KMS-11 (cell line): ENCODE measurements at regions not wholly inside any gene's neighbourhood (a gene's known extent, or its start where the extent isn't known, plus 50 kb on each side); places are given as distances from the start of the nearest gene placed in this dataset.

Source experiments
- H2AFZ ChIP-seq: fragments of 200-600 bp; sonication (generic); 2 replicates; pipeline ENCODE4 v1.6.1; 2016; ENCODE audit warnings: antibody characterized with exemption, mixed run types, low read depth
- H3K27ac ChIP-seq: fragments of 200-600 bp; sonication (generic); 2 replicates; pipeline ENCODE4 v1.6.1; 2016; ENCODE audit warnings: mild to moderate bottlenecking, mixed run types
- H3K27me3 ChIP-seq: fragments of 200-600 bp; sonication (generic); 2 replicates; pipeline ENCODE4 v1.6.1; 2017; ENCODE audit warnings: mild to moderate bottlenecking, low read depth, mixed run types, moderate library complexity; ENCODE audit not compliant: insufficient read depth
- H3K36me3 ChIP-seq: fragments of 200-600 bp; sonication (generic); 2 replicates; pipeline ENCODE4 v1.6.1; 2017; ENCODE audit warnings: mild to moderate bottlenecking, mixed run types; ENCODE audit not compliant: insufficient read depth
- H3K4me1 ChIP-seq: fragments of 200-600 bp; sonication (generic); 2 replicates; pipeline ENCODE4 v1.6.1; 2016; ENCODE audit warnings: mild to moderate bottlenecking, low read depth, mixed run types; ENCODE audit not compliant: poor library complexity, severe bottlenecking
- H3K4me2 ChIP-seq: fragments of 200-600 bp; sonication (generic); 2 replicates; pipeline ENCODE4 v1.7.0; 2016; ENCODE audit warnings: mild to moderate bottlenecking, mixed run types
- H3K4me3 ChIP-seq: fragments of 200-600 bp; sonication (generic); IDR thresholded peaks from 2 replicates; pipeline ENCODE4 v1.6.1; 2017; ENCODE audit warnings: low read depth, low read length, mixed read lengths; ENCODE audit not compliant: insufficient read depth
- H3K79me2 ChIP-seq: fragments of 200-600 bp; sonication (generic); 2 replicates; pipeline ENCODE4 v1.6.1; 2016; ENCODE audit warnings: low read depth, mixed run types; ENCODE audit not compliant: insufficient read depth
- H3K9ac ChIP-seq: fragments of 200-600 bp; sonication (generic); 2 replicates; pipeline ENCODE4 v1.6.1; 2016; ENCODE audit warnings: mild to moderate bottlenecking, mixed run types
- H4K20me1 ChIP-seq: fragments of 200-600 bp; sonication (generic); 2 replicates; pipeline ENCODE4 v1.6.1; 2016; ENCODE audit warnings: mild to moderate bottlenecking, mixed run types; ENCODE audit not compliant: insufficient read depth
- CTCF ChIP-seq: fragments of 200-600 bp; sonication (generic); conservative IDR thresholded peaks from 2 replicates; pipeline ENCODE4 v1.6.1; 2017; ENCODE audit warnings: low read depth, mild to moderate bottlenecking, antibody characterized with exemption, low read length, moderate library complexity, mixed read lengths

GRCh38 chr15:93517176-93517575, 428.2 kb upstream of the RGMA start:
- Histone ChIP-seq H3K4me1 (peaks cover 23% of the 10 kb centered on the region), H3K4me3 (no peak overlapping the region), H3K27me3 (no peaks in the 10 kb centered on the region), H3K27ac (no peak overlapping the region), H2AFZ (no peak overlapping the region), H3K4me2 (no peak overlapping the region), H4K20me1 (no peaks in the 10 kb centered on the region), H3K9ac (no peak overlapping the region), H3K79me2 (no peaks in the 10 kb centered on the region), H3K36me3 (no peaks in the 10 kb centered on the region)
- TF ChIP-seq CTCF = no peak

- no peaks in the 10 kb centered on the region for H4K20me1 ChIP-seq
- H3K27me3 ChIP-seq = no peaks in the 10 kb centered on the region
- H3K9ac ChIP-seq = no peak overlapping the region
- H2AFZ ChIP-seq = no peak overlapping the region
- H3K4me3 ChIP-seq = no peak overlapping the region
- no peaks in the 10 kb centered on the region for H3K36me3 ChIP-seq
- H3K4me1 ChIP-seq = peaks cover 20% of the 10 kb centered on the region
- H3K4me2 ChIP-seq = no peak overlapping the region
- no peaks in the 10 kb centered on the region for H3K79me2 ChIP-seq
- no peak for TF ChIP-seq CTCF
- H3K27ac ChIP-seq = no peak overlapping the region
Measured at GRCh38 chr15:93515256-93516051, 426.4 kb upstream of the RGMA start.

GRCh38 chr15:93506646-93507045, 417.6 kb upstream of the RGMA start:
- no peak for TF ChIP-seq CTCF
- Histone ChIP-seq H3K4me2 (no peak overlapping the region), H4K20me1 (no peaks in the 10 kb centered on the region), H3K79me2 (no peaks in the 10 kb centered on the region), H3K27ac (no peak overlapping the region), H2AFZ (no peak overlapping the region), H3K27me3 (no peaks in the 10 kb centered on the region), H3K36me3 (no peaks in the 10 kb centered on the region), H3K4me1 (no peaks in the 10 kb centered on the region), H3K9ac (no peak overlapping the region), H3K4me3 (no peak overlapping the region)

- no peak overlapping the region for H3K9ac ChIP-seq
- H3K36me3 ChIP-seq = no peaks in the 10 kb centered on the region
- H3K79me2 ChIP-seq = no peaks in the 10 kb centered on the region
- TF ChIP-seq CTCF = no peak
- H3K4me3 ChIP-seq = no peak overlapping the region
- H3K27ac ChIP-seq = no peak overlapping the region
- H3K4me2 ChIP-seq = no peak overlapping the region
- no peak overlapping the region for H2AFZ ChIP-seq
- H3K27me3 ChIP-seq = no peaks in the 10 kb centered on the region
- no peaks in the 10 kb centered on the region for H3K4me1 ChIP-seq
- H4K20me1 ChIP-seq = no peaks in the 10 kb centered on the region
Measured at GRCh38 chr15:93505506-93505905, 416.5 kb upstream of the RGMA start.
